GM13977 (cell line): ENCODE measurements at regions not wholly inside any gene's neighbourhood (a gene's known extent, or its start where the extent isn't known, plus 50 kb on each side); places are given as distances from the start of the nearest gene placed in this dataset.

Source experiments
- DNase-seq: peaks from one replicate; pipeline ENCODE4 v3.0.0; 2012; ENCODE audit warnings: low spot score
- in situ Hi-C: fragments of 300-500 bp; cut with MboI; formaldehyde crosslinking; loops from one replicate; pipeline ENCODE4 v1.12.0; 2022; ENCODE audit warnings: low sequenced_read_pairs, low pct_unique_long_range_greater_than_20kb, mixed read lengths, inconsistent platforms; ENCODE audit not compliant: unreplicated experiment
- TF ChIP-seq, protein P1 (sequence below): IDR thresholded peaks from 2 replicates; pipeline ENCODE4 v1.5.1; 2012; ENCODE audit warnings: mild to moderate bottlenecking, control low read depth; ENCODE audit not compliant: insufficient read depth; ENCODE audit errors: extremely low read depth, missing control alignments

GRCh38 chr3:71903112-71903495, 118.2 kb upstream of the PROK2 start:
- in situ Hi-C loops, result no loop called here
- TF ChIP-seq, protein P1, sequence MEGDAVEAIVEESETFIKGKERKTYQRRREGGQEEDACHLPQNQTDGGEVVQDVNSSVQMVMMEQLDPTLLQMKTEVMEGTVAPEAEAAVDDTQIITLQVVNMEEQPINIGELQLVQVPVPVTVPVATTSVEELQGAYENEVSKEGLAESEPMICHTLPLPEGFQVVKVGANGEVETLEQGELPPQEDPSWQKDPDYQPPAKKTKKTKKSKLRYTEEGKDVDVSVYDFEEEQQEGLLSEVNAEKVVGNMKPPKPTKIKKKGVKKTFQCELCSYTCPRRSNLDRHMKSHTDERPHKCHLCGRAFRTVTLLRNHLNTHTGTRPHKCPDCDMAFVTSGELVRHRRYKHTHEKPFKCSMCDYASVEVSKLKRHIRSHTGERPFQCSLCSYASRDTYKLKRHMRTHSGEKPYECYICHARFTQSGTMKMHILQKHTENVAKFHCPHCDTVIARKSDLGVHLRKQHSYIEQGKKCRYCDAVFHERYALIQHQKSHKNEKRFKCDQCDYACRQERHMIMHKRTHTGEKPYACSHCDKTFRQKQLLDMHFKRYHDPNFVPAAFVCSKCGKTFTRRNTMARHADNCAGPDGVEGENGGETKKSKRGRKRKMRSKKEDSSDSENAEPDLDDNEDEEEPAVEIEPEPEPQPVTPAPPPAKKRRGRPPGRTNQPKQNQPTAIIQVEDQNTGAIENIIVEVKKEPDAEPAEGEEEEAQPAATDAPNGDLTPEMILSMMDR, result no peak
- no peak for DNase-seq

DNA sequence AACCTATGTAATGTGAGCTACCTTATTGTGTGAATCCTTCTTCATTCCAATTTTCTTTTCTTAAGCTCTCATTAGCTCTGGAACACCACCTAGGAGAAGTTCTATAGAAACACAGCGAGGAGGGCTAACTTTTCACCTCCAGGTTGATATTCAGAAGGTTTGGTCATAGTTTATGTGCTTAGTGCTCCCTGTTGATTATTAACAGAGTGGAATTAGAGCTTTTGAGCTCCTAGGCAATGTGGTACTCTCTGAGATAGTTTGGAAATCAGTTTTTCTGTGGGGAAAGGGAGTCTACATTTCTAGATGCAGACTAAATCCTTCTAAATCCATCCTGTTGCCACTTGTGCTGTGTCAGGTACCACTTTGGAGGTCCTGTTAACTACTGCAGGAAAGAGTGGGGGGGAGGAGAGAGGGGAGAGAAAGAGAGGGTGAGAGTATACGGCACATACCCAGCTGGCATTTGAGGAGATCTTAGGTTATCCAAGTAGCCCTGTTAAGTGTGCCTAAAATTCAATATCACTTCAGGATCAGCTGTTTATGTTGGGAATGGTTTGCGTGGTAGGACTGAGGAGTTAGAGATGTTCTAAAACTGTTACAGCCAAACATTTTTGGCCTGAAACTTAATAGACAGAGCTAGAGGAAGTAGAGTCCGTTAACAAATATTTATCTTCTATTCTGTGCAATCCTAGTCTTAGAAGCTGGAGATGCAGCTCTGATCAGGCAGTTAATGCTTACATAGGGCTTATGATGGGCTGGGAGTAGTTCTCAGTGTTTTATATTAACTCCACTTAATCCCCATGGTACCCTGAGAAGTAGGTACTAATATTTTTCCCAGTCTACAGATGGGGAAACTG, 117.5 kb upstream of the PROK2 start:
- in situ Hi-C loops, result no loop called here
- TF ChIP-seq, protein P1, result no peak
- no peak for DNase-seq

- TF ChIP-seq, protein P1, result no peak
- no peak for DNase-seq
- in situ Hi-C loops, result no loop called here
These were observed 116.7 kb upstream of the PROK2 start for GRCh38 chr3:71901645-71902044.

DNA sequence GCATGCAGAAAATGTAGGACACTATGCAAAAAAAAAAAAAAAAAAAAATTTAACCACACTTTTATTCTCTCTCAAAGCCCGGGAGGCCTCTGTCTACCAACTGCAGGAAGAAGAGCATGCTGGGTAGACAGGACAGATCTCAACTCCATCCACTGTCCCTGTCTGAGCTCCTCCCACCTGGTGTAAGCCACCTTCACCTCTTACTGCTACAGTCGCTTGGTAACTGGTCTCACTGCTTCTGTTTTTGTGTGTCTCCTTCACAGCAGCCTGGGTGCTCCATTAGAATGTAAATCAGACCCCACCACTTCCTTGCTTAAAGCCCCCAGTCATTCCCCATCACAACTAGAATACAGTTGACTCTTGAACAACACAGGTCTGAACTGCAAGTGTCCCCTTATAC, 115.1 kb upstream of the PROK2 start:
- in situ Hi-C loops, result no loop called here
- no peak for DNase-seq
- TF ChIP-seq, protein P1, result no peak

DNA sequence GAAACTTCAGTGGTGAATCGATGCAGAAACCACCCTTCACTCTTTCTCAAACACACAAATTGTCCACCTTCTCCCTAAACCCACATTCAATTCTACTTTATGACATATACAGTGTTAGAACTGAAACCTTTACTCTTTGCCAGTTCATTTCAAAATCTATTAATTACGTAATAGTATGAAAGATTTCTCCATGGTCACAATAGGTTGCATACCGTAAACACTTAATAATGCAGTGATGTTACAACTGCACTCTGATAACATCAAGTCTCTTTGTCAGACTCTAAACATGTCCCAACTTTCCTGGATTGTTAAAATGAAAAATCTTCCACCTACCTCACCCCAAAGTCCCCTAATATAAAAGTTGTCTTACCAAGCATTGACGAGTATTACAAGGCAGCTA, 111.8 kb upstream of the PROK2 start:
- no peak for DNase-seq
- in situ Hi-C loops, result no loop called here
- TF ChIP-seq, protein P1, result no peak

- DNase-seq, result no peak
- TF ChIP-seq, protein P1, result no peak
- in situ Hi-C loops, result no loop called here
These were observed 108.9 kb upstream of the PROK2 start for GRCh38 chr3:71893702-71894479.
